GM12873 (cell line): ENCODE measurements at regions not wholly inside any gene's neighbourhood (a gene's known extent, or its start where the extent isn't known, plus 50 kb on each side); places are given as distances from the start of the nearest gene placed in this dataset.

Experiments used
- TF ChIP-seq, protein P1 (sequence below): IDR thresholded peaks from 2 replicates; pipeline ENCODE4 v1.5.1; 2012; ENCODE audit warnings: low read depth, mild to moderate bottlenecking, moderate library complexity, low read length, control low read depth; ENCODE audit not compliant: insufficient read depth; ENCODE audit errors: missing control alignments

DNA sequence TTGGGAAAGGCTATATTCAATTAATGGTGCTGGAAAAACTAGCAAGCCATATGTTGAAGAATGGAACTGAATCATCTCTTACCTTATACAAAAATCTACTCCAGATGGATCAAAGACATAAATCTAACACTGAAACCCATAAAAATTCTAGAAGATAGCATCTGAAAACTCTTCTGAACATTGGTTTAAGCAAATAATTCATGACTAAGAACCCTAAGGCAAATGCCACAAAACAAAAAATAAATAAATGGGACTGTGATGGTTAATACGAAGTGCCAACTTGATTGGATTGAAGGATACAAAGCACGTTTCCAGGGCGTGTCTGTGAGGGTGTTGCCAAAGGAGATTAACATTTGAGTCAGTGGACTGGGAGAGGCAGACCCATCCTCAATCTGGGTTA lies 1130.0 kb downstream of the DNAJB9 start:
- TF ChIP-seq, protein P1, sequence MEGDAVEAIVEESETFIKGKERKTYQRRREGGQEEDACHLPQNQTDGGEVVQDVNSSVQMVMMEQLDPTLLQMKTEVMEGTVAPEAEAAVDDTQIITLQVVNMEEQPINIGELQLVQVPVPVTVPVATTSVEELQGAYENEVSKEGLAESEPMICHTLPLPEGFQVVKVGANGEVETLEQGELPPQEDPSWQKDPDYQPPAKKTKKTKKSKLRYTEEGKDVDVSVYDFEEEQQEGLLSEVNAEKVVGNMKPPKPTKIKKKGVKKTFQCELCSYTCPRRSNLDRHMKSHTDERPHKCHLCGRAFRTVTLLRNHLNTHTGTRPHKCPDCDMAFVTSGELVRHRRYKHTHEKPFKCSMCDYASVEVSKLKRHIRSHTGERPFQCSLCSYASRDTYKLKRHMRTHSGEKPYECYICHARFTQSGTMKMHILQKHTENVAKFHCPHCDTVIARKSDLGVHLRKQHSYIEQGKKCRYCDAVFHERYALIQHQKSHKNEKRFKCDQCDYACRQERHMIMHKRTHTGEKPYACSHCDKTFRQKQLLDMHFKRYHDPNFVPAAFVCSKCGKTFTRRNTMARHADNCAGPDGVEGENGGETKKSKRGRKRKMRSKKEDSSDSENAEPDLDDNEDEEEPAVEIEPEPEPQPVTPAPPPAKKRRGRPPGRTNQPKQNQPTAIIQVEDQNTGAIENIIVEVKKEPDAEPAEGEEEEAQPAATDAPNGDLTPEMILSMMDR: no peak

DNA sequence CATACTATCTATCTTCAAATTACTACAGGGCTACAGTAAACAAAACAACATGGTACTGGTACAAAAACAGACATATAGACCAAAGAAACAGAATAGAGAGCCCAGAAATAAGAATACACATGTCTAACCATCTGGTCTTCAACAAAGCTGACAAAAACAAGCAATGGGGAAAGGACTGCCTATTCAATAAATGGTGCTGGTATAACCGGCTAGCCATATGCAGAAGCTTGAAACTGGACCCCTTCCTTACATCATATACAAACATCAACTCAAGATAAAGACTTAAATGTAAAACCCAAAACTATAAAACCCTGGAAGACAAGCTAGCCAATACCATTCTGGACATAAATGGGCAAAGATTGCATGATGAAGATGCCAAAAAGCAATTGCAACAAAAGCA lies 1143.7 kb downstream of the DNAJB9 start:
- TF ChIP-seq, protein P1: no peak

DNA sequence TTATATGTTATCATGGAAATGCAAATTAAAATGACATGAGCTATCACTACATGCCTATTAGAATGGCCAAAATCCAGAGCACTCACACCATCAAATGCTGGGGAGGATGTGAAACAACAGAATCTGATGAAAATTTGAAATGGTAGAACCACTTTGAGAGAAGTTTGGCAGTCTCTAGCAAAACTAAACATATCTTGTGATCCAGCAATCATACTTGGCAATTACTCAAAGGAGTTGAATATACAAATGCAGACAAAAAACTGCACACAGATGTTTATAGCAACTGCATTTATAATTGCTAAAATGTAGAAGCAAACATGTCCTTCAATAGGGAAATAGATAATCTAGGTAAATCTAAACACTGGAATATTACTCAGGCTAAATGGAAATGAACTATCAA lies 1164.9 kb downstream of the DNAJB9 start:
- TF ChIP-seq, protein P1: no peak

DNA sequence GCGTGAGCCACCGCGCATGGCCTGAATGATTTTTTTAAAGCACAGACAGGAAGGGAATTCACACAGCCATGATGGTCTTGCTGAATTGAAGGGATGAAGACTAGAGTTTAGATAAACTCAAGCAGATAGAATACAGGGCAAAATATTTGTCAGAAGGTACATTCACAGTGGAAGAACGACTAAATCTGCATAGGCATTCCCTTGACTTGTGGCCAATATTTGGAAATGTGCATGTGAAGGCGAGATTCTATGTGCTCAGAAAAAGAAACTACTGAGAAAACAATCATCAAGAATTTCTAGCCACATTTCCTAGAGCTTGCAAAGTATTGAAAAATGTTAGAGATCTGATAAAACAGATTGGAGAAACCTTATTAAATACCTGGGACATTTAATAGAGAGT lies 1166.2 kb downstream of the DNAJB9 start:
- TF ChIP-seq, protein P1: no peak

DNA sequence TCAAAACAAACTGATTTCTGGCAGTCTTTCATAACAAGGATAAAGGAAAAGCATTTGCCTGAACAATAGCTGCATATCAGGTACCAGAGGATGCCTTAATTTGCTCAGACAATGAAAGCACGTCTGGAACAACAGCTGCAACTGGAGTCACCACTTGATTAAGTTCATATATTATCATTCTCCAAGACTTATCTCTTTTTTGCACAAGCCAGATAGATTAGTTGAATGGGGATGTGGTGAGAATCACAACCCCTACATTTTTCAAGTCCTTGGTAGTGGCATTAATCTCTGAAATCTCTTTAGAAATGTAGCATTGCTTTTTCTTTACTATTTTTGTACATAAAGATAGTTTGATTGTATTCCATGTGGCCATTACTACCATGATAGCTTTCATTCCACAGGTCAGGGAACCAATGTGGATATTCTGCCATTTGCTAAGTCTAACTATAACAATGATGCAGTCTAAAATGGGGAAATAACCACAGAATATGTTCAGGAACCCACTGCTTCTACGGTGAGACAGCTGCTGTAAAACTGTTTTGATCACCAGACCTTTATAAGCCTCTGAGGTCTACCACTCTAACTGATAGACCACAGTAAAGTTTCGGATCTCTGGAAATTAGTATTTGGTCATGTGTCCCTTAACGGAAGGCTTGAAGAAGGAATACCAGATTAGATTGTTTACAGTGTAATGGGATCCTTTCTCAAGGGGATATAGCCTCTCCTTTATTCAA lies 1176.2 kb downstream of the DNAJB9 start:
- TF ChIP-seq, protein P1: no peak

DNA sequence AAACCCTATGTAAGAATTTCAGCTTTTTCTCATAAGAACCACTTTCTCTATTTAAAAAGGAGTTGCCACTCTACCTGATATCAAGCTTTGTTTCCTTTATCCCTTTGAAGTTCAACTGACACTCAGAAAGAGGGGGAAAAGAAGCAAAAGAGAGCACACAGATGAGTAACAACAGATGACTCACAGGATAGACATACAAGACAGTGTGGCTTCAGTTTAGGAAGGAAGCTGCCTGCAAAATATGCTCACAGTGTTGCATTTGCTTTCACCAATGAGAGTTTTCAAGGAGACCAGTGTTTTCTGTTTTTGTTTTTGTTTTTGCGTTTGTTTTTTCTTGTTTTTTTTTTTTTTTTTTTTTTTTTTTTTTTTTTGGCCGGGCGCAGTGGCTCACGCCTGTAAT lies 1181.6 kb downstream of the DNAJB9 start:
- TF ChIP-seq, protein P1: no peak

DNA sequence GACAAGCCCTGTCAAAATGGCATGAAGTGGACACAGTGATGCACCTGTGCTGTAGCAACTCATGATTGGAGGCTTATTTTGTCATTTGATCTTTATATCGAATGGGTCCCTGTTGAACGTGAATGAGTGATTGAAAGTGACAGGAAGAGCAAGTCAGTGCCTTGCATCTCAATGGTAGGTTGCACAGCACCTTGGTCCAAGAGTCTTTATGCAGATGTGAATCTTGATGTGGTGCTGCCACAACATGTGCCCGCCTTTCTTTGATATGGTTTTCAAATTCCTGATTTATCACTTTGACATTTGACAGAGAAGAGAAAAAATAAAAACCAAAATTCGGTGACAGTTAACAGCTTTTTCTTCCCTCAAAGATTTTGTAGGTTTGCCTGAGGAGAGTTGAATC lies 1182.4 kb downstream of the DNAJB9 start:
- TF ChIP-seq, protein P1: no peak
